Calu3 (cell line): ENCODE measurements at regions not wholly inside any gene's neighbourhood (a gene's known extent, or its start where the extent isn't known, plus 50 kb on each side); places are given as distances from the start of the nearest gene placed in this dataset.

Experiments
- BruUV-seq: library from RNA; stranded (reverse); fragments of 400-500 nt; replicated peaks from 2 replicates; lab custom pipeline; 2021; lab: Mats Ljungman, UMichigan
- CTCF ChIA-PET: fragments of 300-600 bp; sonication (Branson Sonifier 250); formaldehyde crosslinking; loops from one replicate; lab custom pipeline; 2022; ENCODE audit warnings: antibody characterized with exemption; lab: Charles Lee
- DNase-seq: peaks from one replicate; pipeline ENCODE4 v3.0.0; 2022
- H3K27ac Mint-ChIP-seq: one replicate; pipeline ENCODE4 v1.8.0; 2022; ENCODE audit warnings: mixed read lengths; ENCODE audit not compliant: unreplicated experiment
- H3K27me3 Mint-ChIP-seq: one replicate; pipeline ENCODE4 v1.8.0; 2022; ENCODE audit warnings: mixed read lengths; ENCODE audit not compliant: unreplicated experiment
- H3K36me3 Mint-ChIP-seq: one replicate; pipeline ENCODE4 v1.8.0; 2022; ENCODE audit warnings: mild to moderate bottlenecking, moderate library complexity, mixed read lengths; ENCODE audit not compliant: insufficient read depth, unreplicated experiment
- H3K4me1 Mint-ChIP-seq: one replicate; pipeline ENCODE4 v1.8.0; 2022; ENCODE audit warnings: mild to moderate bottlenecking, low read depth, mixed read lengths; ENCODE audit not compliant: unreplicated experiment
- H3K4me3 Mint-ChIP-seq: one replicate; pipeline ENCODE4 v1.8.0; 2022; ENCODE audit warnings: mild to moderate bottlenecking, low read depth, moderate library complexity, mixed read lengths; ENCODE audit not compliant: unreplicated experiment
- H3K9me3 Mint-ChIP-seq: one replicate; pipeline ENCODE4 v1.8.0; 2022; ENCODE audit warnings: low read depth, mixed read lengths; ENCODE audit not compliant: unreplicated experiment
- intact Hi-C: fragments of 100-400 bp; cut with micrococcal nuclease; formaldehyde crosslinking; loops from one replicate; pipeline ENCODE4 v1.10.0; 2022; ENCODE audit not compliant: unreplicated experiment
- TF ChIP-seq, protein P1 (sequence below): fragments of 200-600 bp; IDR thresholded peaks from one replicate; pipeline ENCODE4 v1.8.0; 2022; ENCODE audit warnings: antibody characterized with exemption; ENCODE audit not compliant: unreplicated experiment

DNA sequence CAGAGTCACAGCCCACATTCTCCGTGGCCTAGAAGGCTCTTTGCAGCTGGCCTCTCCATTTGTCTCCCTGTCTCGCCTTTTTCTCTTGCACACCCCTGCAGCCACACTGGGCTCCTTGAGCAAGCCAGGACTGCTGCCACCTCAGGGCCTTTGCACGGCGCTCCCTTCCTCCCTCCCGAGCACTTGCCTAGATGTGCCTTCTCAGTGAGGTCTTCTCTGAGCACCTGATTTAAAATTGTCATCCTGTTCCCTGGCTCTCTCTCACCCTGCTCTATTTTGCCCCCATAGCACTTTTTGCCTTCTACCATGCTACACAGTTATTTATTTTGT lies 102.9 kb upstream of the THY1 start:
- H3K4me1 Mint-ChIP-seq, result no peaks in the 10 kb centered on the region
- TF ChIP-seq, protein P1, sequence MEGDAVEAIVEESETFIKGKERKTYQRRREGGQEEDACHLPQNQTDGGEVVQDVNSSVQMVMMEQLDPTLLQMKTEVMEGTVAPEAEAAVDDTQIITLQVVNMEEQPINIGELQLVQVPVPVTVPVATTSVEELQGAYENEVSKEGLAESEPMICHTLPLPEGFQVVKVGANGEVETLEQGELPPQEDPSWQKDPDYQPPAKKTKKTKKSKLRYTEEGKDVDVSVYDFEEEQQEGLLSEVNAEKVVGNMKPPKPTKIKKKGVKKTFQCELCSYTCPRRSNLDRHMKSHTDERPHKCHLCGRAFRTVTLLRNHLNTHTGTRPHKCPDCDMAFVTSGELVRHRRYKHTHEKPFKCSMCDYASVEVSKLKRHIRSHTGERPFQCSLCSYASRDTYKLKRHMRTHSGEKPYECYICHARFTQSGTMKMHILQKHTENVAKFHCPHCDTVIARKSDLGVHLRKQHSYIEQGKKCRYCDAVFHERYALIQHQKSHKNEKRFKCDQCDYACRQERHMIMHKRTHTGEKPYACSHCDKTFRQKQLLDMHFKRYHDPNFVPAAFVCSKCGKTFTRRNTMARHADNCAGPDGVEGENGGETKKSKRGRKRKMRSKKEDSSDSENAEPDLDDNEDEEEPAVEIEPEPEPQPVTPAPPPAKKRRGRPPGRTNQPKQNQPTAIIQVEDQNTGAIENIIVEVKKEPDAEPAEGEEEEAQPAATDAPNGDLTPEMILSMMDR, result no peak
- H3K27me3 Mint-ChIP-seq, result peaks cover 35% of the 10 kb centered on the region
- H3K4me3 Mint-ChIP-seq, result no peak overlapping the region
- H3K27ac Mint-ChIP-seq, result no peak overlapping the region
- no peaks in the 10 kb centered on the region for H3K36me3 Mint-ChIP-seq
- CTCF ChIA-PET, result no interaction called here
- BruUV-seq, result no TSS peak
- no peaks in the 10 kb centered on the region for H3K9me3 Mint-ChIP-seq
- DNase-seq, result no peak
- intact Hi-C loops, result no loop called here

DNA sequence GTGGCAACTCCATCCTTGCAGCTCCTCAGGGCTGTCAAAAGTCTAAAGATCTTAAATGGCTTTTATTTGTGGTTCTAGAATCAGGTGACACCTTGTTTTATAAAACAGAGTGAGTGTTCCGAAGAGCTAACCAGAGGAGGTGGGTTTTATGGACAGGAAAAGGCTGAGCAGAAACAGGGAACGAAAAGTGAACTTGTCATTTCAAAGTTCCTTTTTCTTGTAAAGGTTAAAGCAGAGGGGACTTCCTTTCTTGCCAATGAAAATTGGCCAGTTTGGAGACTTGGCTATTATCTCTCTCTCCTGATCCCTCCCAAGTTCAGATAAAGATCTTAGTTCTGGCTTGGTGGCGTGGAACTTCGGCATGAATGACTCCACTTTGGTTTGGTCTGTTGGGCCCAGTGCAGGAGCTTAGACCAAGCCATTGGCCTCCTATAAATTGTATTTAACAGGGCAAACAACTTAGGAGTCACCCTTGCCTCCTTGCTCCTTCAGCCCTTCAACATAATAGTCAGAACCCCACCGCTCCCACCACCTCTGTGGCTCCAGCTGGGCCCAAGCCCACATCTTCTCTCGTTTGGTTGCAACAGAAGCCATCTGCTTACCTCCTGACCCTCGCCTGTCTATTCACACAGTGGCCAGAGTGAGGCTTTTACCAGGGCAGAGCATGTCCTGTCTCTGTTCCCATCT lies 102.4 kb upstream of the THY1 start:
- no TSS peak for BruUV-seq
- H3K4me3 Mint-ChIP-seq, result no peak overlapping the region
- H3K9me3 Mint-ChIP-seq, result no peaks in the 10 kb centered on the region
- peaks cover 35% of the 10 kb centered on the region for H3K27me3 Mint-ChIP-seq
- DNase-seq, result no peak
- H3K36me3 Mint-ChIP-seq, result no peaks in the 10 kb centered on the region
- TF ChIP-seq, protein P1, result no peak
- H3K4me1 Mint-ChIP-seq, result no peaks in the 10 kb centered on the region
- intact Hi-C loops, result no loop called here
- no peak overlapping the region for H3K27ac Mint-ChIP-seq
- CTCF ChIA-PET, result no interaction called here

DNA sequence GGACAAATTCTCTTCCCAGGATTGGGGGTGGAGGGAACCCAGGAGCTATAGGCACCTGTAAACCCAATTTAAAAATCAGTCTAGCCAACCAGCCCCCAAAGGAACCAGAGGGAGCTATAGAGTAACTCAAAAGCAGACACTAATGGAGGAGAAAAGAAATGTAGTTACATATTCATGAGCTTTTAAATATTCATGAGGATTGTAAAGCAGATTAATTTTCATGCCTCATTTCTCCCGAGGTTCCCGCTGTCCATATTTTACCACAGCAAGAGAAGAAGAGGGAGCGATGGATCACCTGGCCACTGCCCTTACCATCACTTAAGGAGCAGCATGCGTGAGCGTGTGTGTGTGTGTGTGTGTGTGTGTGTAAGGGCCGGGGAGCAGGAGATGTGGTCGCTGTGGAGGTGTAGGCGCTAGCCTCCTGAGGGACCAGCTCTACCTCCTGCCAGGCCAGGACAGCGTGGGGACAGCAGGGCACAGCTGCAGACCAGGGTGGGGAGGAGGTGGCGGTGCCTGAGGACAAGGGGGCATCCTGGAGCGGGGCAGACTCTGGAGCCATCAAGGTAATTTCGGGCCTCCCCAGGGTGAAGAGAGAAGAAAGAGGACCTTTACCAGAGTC lies 100.7 kb upstream of the THY1 start:
- Mint-ChIP-seq H3K27me3 (peaks cover 29% of the 10 kb centered on the region), H3K36me3 (no peaks in the 10 kb centered on the region), H3K27ac (no peak overlapping the region), H3K4me1 (no peaks in the 10 kb centered on the region), H3K4me3 (no peak overlapping the region), H3K9me3 (no peaks in the 10 kb centered on the region)
- TF ChIP-seq, protein P1, result no peak
- BruUV-seq, result no TSS peak
- no peak for DNase-seq
- CTCF ChIA-PET, result interaction anchor here (0.5 kb wide), 1 partner anchor 99 kb away, joined by 5 read pairs; no protein-coding TSS in a partner anchor
- intact Hi-C loops, result no loop called here

DNA sequence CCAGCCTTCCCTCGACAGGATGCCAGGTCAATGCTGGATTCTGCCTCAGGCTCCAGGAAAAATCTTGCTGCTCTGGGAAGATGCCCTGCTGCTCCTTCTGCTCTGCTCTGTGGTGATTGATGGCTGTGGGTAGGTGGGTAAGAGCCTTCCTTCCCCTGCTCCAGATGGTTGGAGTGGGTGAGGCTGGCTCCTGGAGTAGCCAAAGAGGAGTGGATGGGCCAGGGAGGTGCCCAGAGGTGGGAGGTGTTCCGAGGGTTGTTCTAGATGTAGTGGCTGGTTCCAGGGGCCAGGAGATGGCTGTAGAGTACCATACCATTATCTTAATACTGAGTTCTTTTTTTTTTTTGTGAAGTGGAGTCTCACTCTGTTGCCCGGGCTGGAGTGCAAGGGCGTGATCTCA lies 99.6 kb upstream of the THY1 start:
- Mint-ChIP-seq H3K27ac (no peak overlapping the region), H3K4me1 (no peaks in the 10 kb centered on the region), H3K9me3 (no peaks in the 10 kb centered on the region), H3K36me3 (no peaks in the 10 kb centered on the region), H3K27me3 (peaks cover 25% of the 10 kb centered on the region), H3K4me3 (no peak overlapping the region)
- CTCF ChIA-PET, result no interaction called here
- no peak for DNase-seq
- TF ChIP-seq, protein P1, result no peak
- intact Hi-C loops, result no loop called here
- BruUV-seq, result no TSS peak
